ENCODE measurements at regions not wholly inside any gene's neighbourhood (a gene's known extent, or its start where the extent isn't known, plus 50 kb on each side); places are given as distances from the start of the nearest gene placed in this dataset.

- 89% methylated on average over 9 of the region's 16 CpGs; no CpG with 5 or more reads in 1 of the 2 experiments for WGBS, 2 experiments (ENCODE audit: extremely low coverage in 2 of 2, insufficient read length in 1 of 2)
- Histone ChIP-seq H2BK120ac (ENCODE audit: low read depth, low read length) (no peak overlapping the region), H4K8ac (ENCODE audit: low read depth in 2 of 2, low read length in 2 of 2) (no peak overlapping the region), H3K9me1 (ENCODE audit: insufficient read depth, low read length) (no peaks in the 10 kb centered on the region), H3K56ac (ENCODE audit: extremely low read depth, insufficient read depth, low read length) (no peak overlapping the region), H3K4me3 (ENCODE audit: insufficient read depth, low read depth, low read length) (no peak overlapping the region), H3K9ac (ENCODE audit: low read depth, low read length) (no peak overlapping the region), H3K4me2 (ENCODE audit: low read depth, low read length) (no peak overlapping the region), H2BK15ac (ENCODE audit: low read depth, low read length) (no peak overlapping the region), H3K23ac (ENCODE audit: low read depth, low read length) (no peak overlapping the region), H2AFZ (replicated peaks; ENCODE audit: low read length, poor library complexity) (no peak overlapping the region), H3K27me3 (ENCODE audit: control insufficient read depth, insufficient read depth, low read length) (no peaks in the 10 kb centered on the region), H3K4me1 (ENCODE audit: control insufficient read depth, insufficient read depth, low read length) (peaks cover 3% of the 10 kb centered on the region), H3K36me3 (ENCODE audit: control insufficient read depth, insufficient read depth, low read length) (no peaks in the 10 kb centered on the region), H2BK5ac (ENCODE audit: low read depth, low read length, poor library complexity, severe bottlenecking) (no peak overlapping the region), H4K91ac (ENCODE audit: insufficient read depth, low read depth, low read length) (no peak overlapping the region), H4K20me1 (ENCODE audit: insufficient read depth, low read length) (no peaks in the 10 kb centered on the region), H2AK5ac (ENCODE audit: low read depth, low read length) (no peak overlapping the region), H4K5ac (ENCODE audit: low read depth, low read length) (no peak overlapping the region), H3K4ac (ENCODE audit: low read depth, low read length) (no peak overlapping the region), H3K27ac (ENCODE audit: insufficient read depth, low read length) (no peak overlapping the region), H3K14ac (replicated peaks; ENCODE audit: low read depth, low read length) (no peak overlapping the region), H2BK20ac (ENCODE audit: low read depth, low read length) (no peak overlapping the region), H2AK9ac (replicated peaks; ENCODE audit: low read depth, low read length, poor library complexity) (no peak overlapping the region), H3K18ac (ENCODE audit: low read depth, low read length) (no peak overlapping the region), H3K9me3 (ENCODE audit: control insufficient read depth, insufficient read depth, low read length) (peaks cover 9% of the 10 kb centered on the region), H3K79me1 (ENCODE audit: low read depth in 1 of 2, low read length in 2 of 2) (no peaks in the 10 kb centered on the region)
- in situ Hi-C loops (cut with MboI; ENCODE audit: low sequenced_read_pairs) (no loop called here), intact Hi-C loops (cut with micrococcal nuclease) (no loop called here), dilution Hi-C loops (cut with HindIII; ENCODE audit: low sequenced_read_pairs, unreplicated experiment) (no loop called here)
- TF ChIP-seq FOS (IDR thresholded peaks at IDR 0.05; ENCODE audit: low read depth, low read length), result no peak
- TF ChIP-seq CEBPB (IDR thresholded peaks at IDR 0.05; ENCODE audit: low read depth, low read length), result 0 out of 2 replicates have a peak, but pooled peaks have one; percentile 20
- CTCF ChIA-PET, result no interaction called here
- DNase-seq (no peak), ATAC-seq (ENCODE audit: low read depth) (no peak)
- no TSS peak for BruUV-seq (replicated peaks)
- POLR2A ChIA-PET (ENCODE audit: unreplicated experiment), result no interaction called here
Measured at GRCh38 chr7:73966062-73966940, 61.7 kb upstream of the ELN start.

All from IMR-90 (cell line).